H1 (cell line): ENCODE measurements at regions not wholly inside any gene's neighbourhood (a gene's known extent, or its start where the extent isn't known, plus 50 kb on each side); places are given as distances from the start of the nearest gene placed in this dataset.

Source experiments
- BACH1 ChIP-seq: IDR thresholded peaks from 2 replicates; pipeline ENCODE4 v1.6.1; 2012; ENCODE audit warnings: low read length, improper control_type of control experiment
- POLR2A ChIP-seq, 2 experiments: IDR thresholded peaks; 1 replicate in 1 of 2; 2 replicates in 1 of 2; pipeline ENCODE4 v1.6.1; 2011; ENCODE audit warnings: low read depth in 2 of 2, low read length in 2 of 2, mild to moderate bottlenecking in 2 of 2; ENCODE audit errors: control extremely low read depth in 1 of 2
- TF ChIP-seq, protein P1 (sequence below): IDR thresholded peaks from 2 replicates; pipeline ENCODE4 v1.6.1; 2012; ENCODE audit warnings: inconsistent platforms

- no peak for TF ChIP-seq BACH1
- TF ChIP-seq, protein P1, sequence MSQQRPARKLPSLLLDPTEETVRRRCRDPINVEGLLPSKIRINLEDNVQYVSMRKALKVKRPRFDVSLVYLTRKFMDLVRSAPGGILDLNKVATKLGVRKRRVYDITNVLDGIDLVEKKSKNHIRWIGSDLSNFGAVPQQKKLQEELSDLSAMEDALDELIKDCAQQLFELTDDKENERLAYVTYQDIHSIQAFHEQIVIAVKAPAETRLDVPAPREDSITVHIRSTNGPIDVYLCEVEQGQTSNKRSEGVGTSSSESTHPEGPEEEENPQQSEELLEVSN: no peak
- TF ChIP-seq POLR2A (IDR thresholded peaks at IDR 0.05; ENCODE audit: control extremely low read depth in 1 of 2, low read depth in 2 of 2, low read length in 2 of 2): no peak
Observed at GRCh38 chr6:27168108-27168507, 79.4 kb upstream of the PRSS16 start (continued).
